AG04450 (cell line): ENCODE measurements at regions not wholly inside any gene's neighbourhood (a gene's known extent, or its start where the extent isn't known, plus 50 kb on each side); places are given as distances from the start of the nearest gene placed in this dataset.
"Not testable (repeated sequence)": the region's sequence is repeated elsewhere in the genome, so short reads cannot be mapped to it uniquely, and the experiment has no call there.

ENCODE experiments used
- CTCF ChIA-PET: fragments of 300-600, 350-600 bp; formaldehyde crosslinking; extraction: SDS; loops from one replicate; lab custom pipeline; 2022; ENCODE audit warnings: antibody characterized with exemption, inconsistent platforms; lab: Charles Lee
- POLR2A ChIA-PET: fragments of 350-600 bp; formaldehyde crosslinking; extraction: SDS; loops from one replicate; lab custom pipeline; 2021; ENCODE audit warnings: antibody characterized with exemption, inconsistent platforms; lab: Yijun Ruan, JAX
- DNase-seq: peaks from one replicate; pipeline ENCODE4 v3.0.0-alpha.2; 2011; ENCODE audit warnings: low read depth, low spot score
- H3K27ac ChIP-seq: one replicate; pipeline ENCODE4 v1.5.1; 2012; ENCODE audit warnings: low read depth, low read length, control low read depth
- H3K27me3 ChIP-seq: one replicate; pipeline ENCODE4 v1.6.0; 2012; ENCODE audit warnings: low read length; ENCODE audit not compliant: control insufficient read depth, insufficient read depth
- H3K4me3 ChIP-seq: 2 replicates; pipeline ENCODE4 v1.5.1; 2011; ENCODE audit warnings: mild to moderate bottlenecking, low read depth, low read length, control low read depth
- H3K9me3 ChIP-seq: 2 replicates; pipeline ENCODE4 v1.5.1; 2012; ENCODE audit warnings: low read length; ENCODE audit not compliant: control insufficient read depth, insufficient read depth
- TF ChIP-seq, protein P1 (sequence below): IDR thresholded peaks from 2 replicates; pipeline ENCODE4 v1.5.1; 2011; ENCODE audit warnings: low read depth, low read length, control low read depth, inconsistent platforms

DNA sequence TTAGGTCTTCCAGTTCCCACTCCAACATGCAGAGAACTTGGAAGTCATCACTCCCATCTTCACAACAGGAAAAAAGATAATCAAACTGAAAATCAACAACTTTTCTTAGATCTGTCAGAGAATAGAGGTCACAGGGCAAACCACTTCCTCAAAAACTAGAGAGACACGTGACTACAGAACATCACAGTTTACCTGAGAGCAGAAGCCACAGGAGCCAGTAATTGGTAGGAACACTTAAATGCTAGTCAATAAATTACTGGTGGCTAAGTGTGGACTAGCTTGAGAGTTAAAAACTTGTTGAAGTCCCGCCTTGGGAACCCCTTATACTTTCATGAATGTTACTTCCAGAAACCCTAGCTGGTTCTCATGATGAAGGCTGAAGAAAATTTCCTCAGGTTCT lies 81.1 kb downstream of the THSD1 start:
- DNase-seq, H3K27me3 ChIP-seq, POLR2A ChIA-PET, H3K4me3 ChIP-seq, CTCF ChIA-PET, H3K27ac ChIP-seq, H3K9me3 ChIP-seq: not testable (repeated sequence)

DNA sequence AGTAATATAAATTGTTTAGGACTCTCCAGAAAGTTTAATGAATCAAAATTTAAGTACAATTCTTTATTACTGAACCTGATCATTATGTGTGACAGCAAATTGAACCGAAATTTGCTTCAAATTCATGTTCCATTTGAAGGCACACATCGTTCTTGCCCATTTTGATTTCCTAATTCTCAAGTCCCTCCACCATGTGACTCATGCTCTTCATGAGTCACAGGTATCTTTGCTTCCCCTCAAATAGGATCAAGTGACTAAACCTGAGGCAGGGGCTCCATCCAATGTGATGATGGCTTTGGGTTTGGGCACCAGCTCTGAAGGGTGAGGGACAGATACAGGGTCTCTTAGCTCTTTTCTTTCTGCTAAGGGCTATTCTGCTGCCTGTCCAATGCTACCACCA lies 86.1 kb downstream of the THSD1 start:
- CTCF ChIA-PET: no interaction called here
- no peak overlapping the region for H3K4me3 ChIP-seq

DNA sequence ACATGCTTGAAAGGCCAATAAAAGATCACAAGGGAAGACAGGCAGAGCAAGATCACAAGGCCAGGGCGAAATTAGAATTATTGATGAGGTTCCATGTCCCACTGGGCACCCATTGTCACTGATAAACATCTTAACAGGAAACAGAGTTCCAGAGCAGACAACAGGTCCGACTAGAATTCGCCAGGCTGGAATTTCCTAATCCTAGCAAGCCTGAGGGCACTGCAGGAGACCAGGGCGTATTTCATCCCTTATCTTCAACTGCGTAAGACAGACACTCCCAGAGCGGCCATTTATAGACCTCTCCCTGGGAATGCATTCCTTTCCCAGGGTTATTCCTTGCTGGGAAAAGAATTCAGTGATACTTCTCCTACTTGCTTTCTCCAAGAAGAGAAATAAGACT lies 96.1 kb downstream of the THSD1 start:
- H3K9me3 ChIP-seq, H3K4me3 ChIP-seq, H3K27ac ChIP-seq, CTCF ChIA-PET, DNase-seq, POLR2A ChIA-PET, H3K27me3 ChIP-seq: not testable (repeated sequence)

More for the DNA sequence above, 86.1 kb downstream of the THSD1 start:
- POLR2A ChIA-PET: no interaction called here
- TF ChIP-seq, protein P1, sequence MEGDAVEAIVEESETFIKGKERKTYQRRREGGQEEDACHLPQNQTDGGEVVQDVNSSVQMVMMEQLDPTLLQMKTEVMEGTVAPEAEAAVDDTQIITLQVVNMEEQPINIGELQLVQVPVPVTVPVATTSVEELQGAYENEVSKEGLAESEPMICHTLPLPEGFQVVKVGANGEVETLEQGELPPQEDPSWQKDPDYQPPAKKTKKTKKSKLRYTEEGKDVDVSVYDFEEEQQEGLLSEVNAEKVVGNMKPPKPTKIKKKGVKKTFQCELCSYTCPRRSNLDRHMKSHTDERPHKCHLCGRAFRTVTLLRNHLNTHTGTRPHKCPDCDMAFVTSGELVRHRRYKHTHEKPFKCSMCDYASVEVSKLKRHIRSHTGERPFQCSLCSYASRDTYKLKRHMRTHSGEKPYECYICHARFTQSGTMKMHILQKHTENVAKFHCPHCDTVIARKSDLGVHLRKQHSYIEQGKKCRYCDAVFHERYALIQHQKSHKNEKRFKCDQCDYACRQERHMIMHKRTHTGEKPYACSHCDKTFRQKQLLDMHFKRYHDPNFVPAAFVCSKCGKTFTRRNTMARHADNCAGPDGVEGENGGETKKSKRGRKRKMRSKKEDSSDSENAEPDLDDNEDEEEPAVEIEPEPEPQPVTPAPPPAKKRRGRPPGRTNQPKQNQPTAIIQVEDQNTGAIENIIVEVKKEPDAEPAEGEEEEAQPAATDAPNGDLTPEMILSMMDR: no peak
- peaks cover 7% of the 10 kb centered on the region for H3K27me3 ChIP-seq
- H3K27ac ChIP-seq: no peak overlapping the region
- DNase-seq: no peak
- no peaks in the 10 kb centered on the region for H3K9me3 ChIP-seq

DNA sequence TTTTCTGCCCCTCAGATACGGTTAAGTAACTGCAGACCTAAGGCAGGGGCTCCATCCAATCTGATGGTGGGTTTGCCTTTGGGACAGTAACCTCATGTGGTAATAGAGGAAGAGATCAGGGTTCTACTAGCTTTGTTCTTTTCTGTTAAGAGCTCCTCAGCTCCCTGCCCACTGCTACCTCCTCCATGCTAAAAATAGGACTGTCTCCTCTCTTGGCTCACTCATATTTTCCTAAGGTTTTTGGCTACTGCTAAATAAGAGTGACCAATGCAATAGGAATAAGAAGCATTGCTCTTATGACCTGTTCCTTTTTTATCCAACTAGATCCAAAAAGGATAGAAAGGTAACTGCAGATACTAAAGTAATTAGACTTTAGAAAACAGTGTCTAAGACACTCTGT lies 99.6 kb downstream of the THSD1 start:
- POLR2A ChIA-PET, H3K27ac ChIP-seq, H3K27me3 ChIP-seq, CTCF ChIA-PET, H3K4me3 ChIP-seq, H3K9me3 ChIP-seq, DNase-seq: not testable (repeated sequence)

DNA sequence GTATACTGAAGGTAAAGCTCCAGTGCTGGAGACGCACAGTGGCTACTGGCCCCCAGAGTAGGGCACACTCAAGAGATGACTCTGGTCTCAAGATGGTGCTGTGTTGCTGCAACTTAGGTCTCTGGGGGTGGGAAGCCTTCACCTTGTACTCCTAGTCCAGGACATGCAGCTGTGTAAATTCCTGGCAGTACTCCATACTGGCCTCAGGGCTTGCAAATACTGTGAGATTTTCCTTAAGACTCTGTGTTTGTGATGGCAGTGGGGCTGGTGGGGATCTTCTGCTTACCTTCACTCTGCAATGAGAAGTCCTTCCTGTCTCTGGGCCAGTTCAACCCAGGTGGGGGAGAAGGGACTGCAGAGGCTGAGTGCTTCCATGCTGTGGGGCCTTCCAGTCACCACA lies 102.9 kb downstream of the THSD1 start:
- H3K9me3 ChIP-seq, H3K27ac ChIP-seq, DNase-seq, H3K27me3 ChIP-seq, H3K4me3 ChIP-seq, CTCF ChIA-PET, POLR2A ChIA-PET: not testable (repeated sequence)

DNA sequence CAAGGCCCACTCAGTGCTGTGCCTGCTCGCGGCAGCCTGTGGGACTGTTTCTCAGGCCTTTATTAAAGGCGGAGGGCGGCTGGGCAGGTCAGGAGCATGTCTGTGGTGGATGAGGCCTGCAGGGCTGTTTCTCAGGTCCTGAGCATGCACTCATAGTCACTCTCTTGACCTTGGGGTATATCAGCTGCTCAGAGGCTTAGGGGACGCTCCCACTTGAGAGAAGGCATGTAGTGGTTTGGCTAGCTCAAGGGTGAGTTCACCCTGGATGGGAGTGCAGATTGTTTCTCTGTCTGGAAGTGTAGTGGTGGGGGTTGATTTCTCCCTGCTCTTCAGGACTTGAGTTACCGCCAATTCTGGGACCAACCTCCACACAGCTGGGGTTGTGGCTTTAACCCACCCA lies 103.3 kb downstream of the THSD1 start:
- H3K9me3 ChIP-seq, CTCF ChIA-PET, DNase-seq, POLR2A ChIA-PET, H3K27ac ChIP-seq, H3K4me3 ChIP-seq, H3K27me3 ChIP-seq: not testable (repeated sequence)

DNA sequence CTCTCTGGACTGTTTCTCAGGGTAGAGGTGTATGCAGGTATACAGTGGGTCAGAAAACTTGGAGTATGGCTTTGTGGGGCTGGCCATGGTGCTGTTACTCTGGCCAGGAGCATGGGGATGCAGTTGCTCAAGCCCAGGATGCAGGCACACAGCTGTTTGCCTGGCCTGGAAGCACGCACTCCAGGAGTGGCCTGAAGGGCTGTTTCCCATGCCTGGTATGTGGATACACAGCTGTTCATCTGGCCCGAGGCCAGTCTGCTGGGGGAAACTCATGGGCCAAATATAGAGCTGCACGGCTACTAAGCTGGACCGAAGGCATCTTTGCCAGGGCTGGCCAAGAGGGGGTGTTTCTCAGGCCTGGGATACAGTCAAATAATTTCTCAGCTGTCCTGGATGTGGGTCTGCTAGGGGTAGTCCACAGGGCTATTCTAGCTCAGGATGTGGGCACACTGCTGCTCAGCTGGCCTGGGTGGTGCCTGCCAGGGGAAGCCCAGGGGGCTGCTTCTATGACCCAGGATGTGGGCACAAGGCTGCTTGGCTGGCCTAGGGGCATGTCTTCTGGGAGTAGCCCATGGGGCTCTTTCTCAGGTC lies 104.1 kb downstream of the THSD1 start:
- H3K9me3 ChIP-seq, CTCF ChIA-PET, DNase-seq, H3K27ac ChIP-seq, H3K27me3 ChIP-seq, H3K4me3 ChIP-seq, POLR2A ChIA-PET: not testable (repeated sequence)

DNA sequence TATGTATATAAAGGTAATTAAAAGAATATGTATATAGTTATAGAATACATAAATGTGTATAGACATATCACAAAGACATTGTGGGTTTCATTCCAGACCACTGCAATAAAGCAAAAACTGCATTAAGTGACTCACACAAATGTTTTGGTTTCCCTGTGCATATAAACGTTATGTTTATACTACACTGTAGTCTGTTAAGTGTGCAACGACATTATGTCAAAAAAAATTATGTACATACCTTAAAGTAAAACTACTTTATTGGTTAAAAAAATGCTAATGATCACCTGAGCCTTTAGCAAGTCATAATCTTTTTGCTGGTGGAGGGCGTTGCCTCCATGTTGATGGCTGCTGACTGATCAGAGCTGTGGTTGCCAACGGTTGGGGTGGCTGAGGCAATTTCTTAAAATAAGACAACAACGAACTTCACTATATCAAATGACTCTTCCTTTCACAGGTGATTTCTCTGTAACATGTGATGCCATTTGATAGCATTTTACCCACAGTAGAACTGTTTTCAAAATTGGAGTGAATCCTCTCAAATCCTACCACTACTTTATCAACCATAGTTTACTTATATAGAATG lies 107.8 kb downstream of the THSD1 start:
- DNase-seq, H3K27me3 ChIP-seq, H3K9me3 ChIP-seq, H3K4me3 ChIP-seq, POLR2A ChIA-PET, CTCF ChIA-PET, H3K27ac ChIP-seq: not testable (repeated sequence)

DNA sequence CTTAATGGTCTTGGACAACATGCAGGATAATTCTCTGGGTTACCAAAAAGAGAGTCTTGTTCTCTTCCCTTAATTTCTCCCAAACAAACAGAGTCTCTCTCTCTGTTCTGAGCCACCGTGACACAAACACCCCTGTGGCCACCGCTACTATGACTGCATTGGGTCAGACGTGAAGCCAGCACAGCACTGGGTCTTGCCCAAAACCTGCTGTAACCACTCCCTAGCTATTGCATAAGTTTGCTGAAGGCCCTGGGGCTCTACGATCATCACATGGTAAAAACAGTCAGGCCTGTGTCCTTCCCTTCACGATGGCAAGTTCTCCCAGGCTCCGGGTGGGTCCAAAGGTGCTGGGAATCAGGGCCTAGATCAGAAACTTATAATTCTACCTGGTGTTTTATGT lies 117.1 kb downstream of the THSD1 start:
- CTCF ChIA-PET, DNase-seq, H3K27ac ChIP-seq, POLR2A ChIA-PET, H3K27me3 ChIP-seq, H3K9me3 ChIP-seq, H3K4me3 ChIP-seq: not testable (repeated sequence)

DNA sequence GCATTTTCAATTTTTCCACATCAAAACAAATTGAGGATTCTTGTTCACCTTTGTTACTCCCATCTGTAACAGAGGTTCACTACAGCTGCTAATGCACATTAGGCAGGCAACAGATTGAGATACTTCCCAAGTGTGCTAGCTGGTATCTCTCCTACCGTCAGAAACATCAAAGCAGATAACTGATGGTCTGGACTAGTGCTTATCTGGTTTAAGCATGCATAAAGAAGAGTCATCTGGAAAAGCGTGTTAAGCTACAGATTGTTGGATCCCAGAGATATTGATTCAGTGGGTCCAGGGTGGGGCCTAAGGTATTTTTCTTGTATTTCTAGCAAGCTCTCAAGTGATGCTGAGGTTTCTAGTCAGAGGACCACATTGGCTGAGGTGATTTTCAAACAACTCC lies 122.0 kb upstream of the NEK3 start:
- DNase-seq, CTCF ChIA-PET, H3K4me3 ChIP-seq, H3K9me3 ChIP-seq, H3K27me3 ChIP-seq, H3K27ac ChIP-seq, POLR2A ChIA-PET: not testable (repeated sequence)

DNA sequence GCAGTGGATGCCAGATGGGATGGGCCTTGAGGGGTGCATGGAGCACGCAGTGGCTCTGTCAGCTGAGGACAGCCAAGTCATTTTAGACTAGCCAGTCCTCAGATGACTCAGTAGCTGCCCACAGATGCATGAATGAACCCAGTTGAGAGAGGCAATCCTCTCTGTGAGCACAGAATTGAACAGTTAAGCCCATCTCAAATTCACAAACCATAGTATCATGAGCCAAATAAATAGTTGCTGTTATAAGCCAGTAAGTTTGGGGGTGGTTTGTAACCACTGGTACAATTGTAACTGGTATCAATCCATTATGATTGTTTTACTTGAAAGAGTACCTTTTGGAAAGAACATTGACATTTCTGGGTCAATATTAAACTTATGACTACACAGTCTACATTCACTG lies 120.0 kb upstream of the NEK3 start:
- H3K27me3 ChIP-seq, H3K9me3 ChIP-seq, POLR2A ChIA-PET, DNase-seq, H3K4me3 ChIP-seq, CTCF ChIA-PET, H3K27ac ChIP-seq: not testable (repeated sequence)
